ENCODE measurements at regions not wholly inside any gene's neighbourhood (a gene's known extent, or its start where the extent isn't known, plus 50 kb on each side); places are given as distances from the start of the nearest gene placed in this dataset.

DNA sequence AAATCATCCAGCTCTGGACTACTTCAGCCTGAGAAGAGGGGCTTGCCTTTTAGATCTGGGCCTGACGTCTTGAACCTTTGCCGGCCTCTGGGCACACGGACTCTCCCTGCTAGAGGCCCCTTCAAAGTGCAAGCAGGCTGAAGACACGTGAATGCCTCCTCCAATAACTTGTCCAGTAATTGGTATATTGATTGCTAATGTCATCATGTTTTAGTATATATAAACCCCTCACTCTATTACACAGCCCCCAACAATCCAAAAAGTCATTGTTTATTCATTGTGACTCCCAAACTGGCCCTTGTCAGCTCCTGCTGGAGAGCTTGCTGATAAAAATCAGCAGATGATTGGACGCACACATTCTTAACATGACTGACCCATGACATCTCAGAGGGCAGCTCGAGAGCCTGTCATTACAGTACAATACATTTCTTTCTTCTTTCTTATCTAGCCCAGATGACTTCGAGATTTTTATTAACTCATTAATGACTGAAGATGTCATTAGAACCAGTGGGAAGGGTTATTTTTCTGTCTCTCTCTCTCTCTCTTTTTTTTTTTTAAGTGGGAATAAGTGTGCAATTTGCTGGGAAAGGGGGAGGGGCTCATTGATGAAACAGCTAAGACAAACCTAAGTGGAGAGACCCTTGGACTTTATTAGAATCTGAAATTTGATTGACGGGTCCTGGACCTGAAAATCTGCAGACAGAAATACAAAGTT lies 65.5 kb upstream of the NR2F2 start:
- H3K9me3 ChIP-seq (replicated peaks) = no peaks in the 10 kb centered on the region
- H3K36me3 ChIP-seq = 0 out of 2 replicates have a peak, but pooled peaks cover 8% of the 10 kb centered on the region
- no peak overlapping the region for H3K4me3 ChIP-seq
- H3K27me3 ChIP-seq = no peaks in the 10 kb centered on the region
- peak overlapping the region; percentile 65 for H3K27ac ChIP-seq
- H3K4me1 ChIP-seq = peaks cover 36% of the 10 kb centered on the region
- peak; percentile 73 to 74 for DNase-seq

GRCh38 chr15:96266456-96266855 lies 64.0 kb upstream of the NR2F2 start:
- H3K4me3 ChIP-seq = no peak overlapping the region
- no peaks in the 10 kb centered on the region for H3K9me3 ChIP-seq (replicated peaks)
- no peak for DNase-seq
- H3K4me1 ChIP-seq = peaks cover 36% of the 10 kb centered on the region
- peaks cover 13% of the 10 kb centered on the region; the same call in 1 of the 2 replicates for H3K36me3 ChIP-seq
- H3K27ac ChIP-seq = no peak overlapping the region; the same call in 1 of the 2 replicates
- no peaks in the 10 kb centered on the region for H3K27me3 ChIP-seq

DNA sequence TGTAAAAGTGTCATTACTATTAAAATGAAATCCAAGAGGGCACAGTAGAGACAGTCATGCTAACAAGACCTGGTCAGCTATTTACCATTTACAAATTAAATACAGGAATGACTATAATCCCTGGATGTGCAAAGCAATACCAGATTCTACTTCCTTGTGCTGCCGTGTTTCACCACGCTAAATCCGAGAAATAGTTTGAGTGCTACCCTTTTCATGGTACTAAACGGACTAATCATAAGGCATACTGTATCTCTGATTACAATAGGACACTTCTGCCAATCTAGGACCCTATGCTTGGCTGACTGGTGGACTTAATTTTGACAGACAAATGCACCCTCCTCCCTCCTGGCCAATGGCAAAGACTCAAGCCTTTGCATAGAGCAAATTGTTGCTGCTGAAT lies 63.0 kb upstream of the NR2F2 start:
- Histone ChIP-seq H3K9me3 (replicated peaks) (no peaks in the 10 kb centered on the region), H3K4me1 (peaks cover 32% of the 10 kb centered on the region), H3K36me3 (peaks cover 13% of the 10 kb centered on the region; the same call in 1 of the 2 replicates), H3K27me3 (no peaks in the 10 kb centered on the region), H3K4me3 (no peak overlapping the region), H3K27ac (no peak overlapping the region)
- no peak for DNase-seq

DNA sequence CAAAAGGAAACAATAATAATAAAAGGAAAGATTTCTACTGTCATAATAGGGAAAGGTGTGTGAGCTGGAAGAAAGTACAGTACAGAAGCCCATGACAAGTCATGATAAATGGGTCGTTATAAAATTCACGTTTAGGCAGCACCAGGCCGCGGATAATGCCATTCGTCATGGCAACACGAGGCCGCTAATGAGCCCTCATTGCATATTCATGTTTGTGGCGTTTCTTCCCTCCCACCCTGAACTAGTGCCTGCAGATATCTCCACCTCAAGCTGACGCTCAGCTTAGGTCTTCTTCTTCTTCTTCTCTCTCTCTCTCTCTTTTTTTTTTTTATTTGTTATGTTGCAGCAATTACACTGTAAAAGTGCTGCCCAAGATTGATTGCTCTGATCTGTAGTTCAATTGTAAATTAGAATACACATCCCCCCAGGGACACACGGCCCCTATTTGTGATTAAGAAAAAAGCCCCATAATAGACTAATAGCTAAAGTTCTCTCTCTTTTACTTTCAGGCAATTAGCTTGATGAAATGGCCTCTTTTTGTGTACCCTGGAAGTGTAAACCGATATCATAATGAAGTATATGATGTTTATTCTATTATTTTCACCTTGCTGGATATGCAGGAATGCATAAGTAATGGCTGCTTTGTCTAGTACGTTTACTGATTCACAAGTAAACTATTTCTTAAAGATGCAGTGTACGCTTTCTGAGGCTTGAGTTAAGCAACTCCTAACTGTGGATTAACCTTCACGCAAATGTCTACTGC lies 61.9 kb upstream of the NR2F2 start:
- peaks cover 17% of the 10 kb centered on the region; the same call in 1 of the 2 replicates for H3K36me3 ChIP-seq
- no peaks in the 10 kb centered on the region for H3K27me3 ChIP-seq
- H3K4me3 ChIP-seq = no peak overlapping the region
- H3K9me3 ChIP-seq (replicated peaks) = no peaks in the 10 kb centered on the region
- H3K27ac ChIP-seq = no peak overlapping the region
- peaks cover 27% of the 10 kb centered on the region for H3K4me1 ChIP-seq
- no peak for DNase-seq

DNA sequence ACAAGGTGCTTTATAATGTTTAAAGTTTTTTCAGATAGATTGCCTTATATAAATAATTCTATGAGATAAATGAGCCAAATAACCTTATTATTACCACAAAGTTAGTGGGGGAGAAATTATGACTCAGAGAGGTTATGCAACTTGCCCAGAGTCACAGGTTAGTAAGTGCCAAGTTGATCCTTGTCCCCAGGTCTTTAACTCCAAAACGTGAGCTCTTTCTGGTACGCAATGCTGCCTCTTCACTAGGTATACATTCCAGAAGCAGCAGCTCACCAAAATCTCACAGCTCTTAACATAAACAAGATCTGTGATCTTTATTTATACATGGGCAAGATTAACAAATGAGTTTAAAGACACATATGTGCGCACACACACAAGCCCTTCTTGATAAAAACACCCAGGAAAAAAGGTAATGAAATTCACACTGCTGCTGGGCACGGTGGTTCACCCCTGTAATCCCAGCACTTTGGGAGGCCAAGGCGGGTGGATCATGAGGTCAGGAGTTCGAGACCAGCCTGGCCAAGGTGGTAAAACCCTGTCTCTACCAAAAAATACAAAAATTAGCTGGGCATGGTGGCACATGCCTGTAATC lies 59.8 kb upstream of the NR2F2 start:
- no peaks in the 10 kb centered on the region for H3K9me3 ChIP-seq (replicated peaks)
- no peak for DNase-seq
- H3K36me3 ChIP-seq = peaks cover 24% of the 10 kb centered on the region; the same call in 1 of the 2 replicates
- no peak overlapping the region for H3K4me3 ChIP-seq
- no peak overlapping the region for H3K27ac ChIP-seq
- H3K27me3 ChIP-seq = no peaks in the 10 kb centered on the region
- H3K4me1 ChIP-seq = peaks cover 15% of the 10 kb centered on the region

GRCh38 chr15:96272427-96272826 lies 58.1 kb upstream of the NR2F2 start:
- peaks cover 30% of the 10 kb centered on the region; the same call in 1 of the 2 replicates for H3K36me3 ChIP-seq
- no peaks in the 10 kb centered on the region for H3K27me3 ChIP-seq
- no peaks in the 10 kb centered on the region for H3K9me3 ChIP-seq (replicated peaks)
- H3K27ac ChIP-seq = no peak overlapping the region
- no peak for DNase-seq
- no peak overlapping the region for H3K4me3 ChIP-seq
- H3K4me1 ChIP-seq = peaks cover 3% of the 10 kb centered on the region; the same call in 1 of the 2 replicates

DNA sequence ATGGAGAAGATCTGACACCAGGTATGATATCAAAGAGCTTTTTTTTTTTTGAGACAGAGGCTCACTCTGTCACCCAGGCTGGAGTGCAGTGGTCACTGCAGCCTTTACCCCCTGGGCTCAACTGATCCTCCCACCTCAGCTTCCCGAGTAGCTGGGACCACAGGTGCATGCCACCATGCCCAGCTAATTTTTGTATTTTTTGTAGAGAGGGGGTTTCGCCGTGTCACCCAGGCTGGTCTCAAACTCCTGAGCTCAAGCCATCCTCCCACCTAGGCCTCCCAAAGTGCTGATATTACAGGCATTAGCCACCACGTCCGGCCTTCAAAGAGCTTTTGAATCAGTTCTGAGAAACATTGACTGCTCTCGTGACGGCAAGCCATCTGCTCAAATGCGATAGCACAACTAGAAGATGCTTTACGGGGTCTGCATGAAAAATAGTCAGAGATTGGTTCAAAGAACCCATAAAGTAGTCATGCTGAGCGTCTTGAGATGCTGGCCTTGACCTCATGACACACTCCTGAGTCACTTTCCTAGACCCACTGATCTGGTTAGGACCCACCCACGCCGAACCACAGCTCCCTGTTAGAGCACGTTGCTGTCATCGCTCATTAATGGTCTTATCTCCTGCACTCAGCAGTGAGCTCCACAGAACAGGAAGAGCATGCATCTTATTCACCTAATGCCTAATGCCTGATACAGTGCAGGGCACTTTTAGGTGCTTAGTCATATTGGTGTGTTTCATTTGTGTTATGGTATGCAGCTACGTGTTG lies 57.0 kb upstream of the NR2F2 start:
- no peak for DNase-seq
- Histone ChIP-seq H3K27me3 (no peaks in the 10 kb centered on the region), H3K36me3 (peaks cover 27% of the 10 kb centered on the region; the same call in 1 of the 2 replicates), H3K9me3 (replicated peaks) (no peaks in the 10 kb centered on the region), H3K27ac (no peak overlapping the region), H3K4me1 (peaks cover 3% of the 10 kb centered on the region; the same call in 1 of the 2 replicates), H3K4me3 (no peak overlapping the region)

- DNase-seq = no peak
- H3K36me3 ChIP-seq = peaks cover 27% of the 10 kb centered on the region; the same call in 1 of the 2 replicates
- H3K4me3 ChIP-seq = no peak overlapping the region
- no peak overlapping the region for H3K27ac ChIP-seq
- no peaks in the 10 kb centered on the region for H3K9me3 ChIP-seq (replicated peaks)
- H3K4me1 ChIP-seq = peaks cover 3% of the 10 kb centered on the region; the same call in 1 of the 2 replicates
- no peaks in the 10 kb centered on the region for H3K27me3 ChIP-seq
Observed at GRCh38 chr15:96274087-96274440, 56.4 kb upstream of the NR2F2 start.

DNA sequence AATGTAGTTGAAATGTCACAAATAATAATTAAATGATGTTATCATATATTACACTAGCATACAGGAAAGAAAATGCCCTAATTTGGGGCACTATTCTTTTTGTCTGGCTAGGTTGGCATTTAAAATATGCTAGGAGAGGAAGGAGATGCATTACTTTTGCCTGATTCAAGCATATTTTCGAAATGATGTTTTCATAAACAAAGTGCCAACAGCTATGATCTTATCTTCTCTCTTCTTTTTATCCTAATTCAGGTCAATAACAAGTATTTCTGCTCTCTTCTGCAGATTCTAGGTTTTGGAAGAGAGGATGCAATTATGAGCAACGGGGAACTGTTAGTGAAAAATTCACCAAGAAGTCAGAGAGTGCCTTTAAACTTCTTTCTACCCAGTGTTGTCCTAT lies 55.8 kb upstream of the NR2F2 start:
- Histone ChIP-seq H3K4me1 (peaks cover 3% of the 10 kb centered on the region; the same call in 1 of the 2 replicates), H3K27ac (no peak overlapping the region), H3K4me3 (no peak overlapping the region), H3K36me3 (peaks cover 27% of the 10 kb centered on the region; the same call in 1 of the 2 replicates), H3K9me3 (replicated peaks) (no peaks in the 10 kb centered on the region), H3K27me3 (no peaks in the 10 kb centered on the region)
- no peak for DNase-seq

GRCh38 chr15:96276438-96277210 lies 53.9 kb upstream of the NR2F2 start:
- Histone ChIP-seq H3K4me1 (peaks cover 3% of the 10 kb centered on the region; the same call in 1 of the 2 replicates), H3K27me3 (no peaks in the 10 kb centered on the region)

More at GRCh38 chr15:96276438-96277210, 53.9 kb upstream of the NR2F2 start:
- DNase-seq = no peak
- Histone ChIP-seq H3K27ac (no peak overlapping the region), H3K4me3 (no peak overlapping the region), H3K9me3 (replicated peaks) (no peaks in the 10 kb centered on the region), H3K36me3 (peaks cover 21% of the 10 kb centered on the region; the same call in 1 of the 2 replicates)
